G401.6 (cell line): ENCODE measurements at regions not wholly inside any gene's neighbourhood (a gene's known extent, or its start where the extent isn't known, plus 50 kb on each side); places are given as distances from the start of the nearest gene placed in this dataset.

ENCODE experiments used
- FAIRE-seq: peaks from 2 replicates; lab custom pipeline; 2012; peaks lifted over from hg19 to GRCh38; lab: Jason Lieb, UNC

DNA sequence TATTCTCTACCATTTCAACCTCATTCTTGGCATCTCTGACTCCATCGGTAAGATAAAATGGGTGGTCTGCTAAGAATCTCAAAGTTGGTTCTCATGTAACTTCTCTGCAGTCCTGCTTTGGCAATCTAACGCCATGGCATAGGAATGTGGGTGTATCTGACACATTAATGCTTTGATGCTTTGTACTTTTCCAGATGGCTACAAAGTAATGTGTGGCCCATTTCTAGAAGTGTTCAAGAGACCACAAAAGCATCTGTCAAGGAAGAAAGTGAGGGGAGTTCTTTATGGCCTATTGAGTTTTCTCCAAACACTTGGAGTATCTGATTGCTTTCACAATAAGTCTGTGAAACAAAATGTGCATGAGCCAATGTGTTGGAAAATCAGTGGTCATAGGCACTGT lies 339.9 kb upstream of the TGFBR2 start:
- no peak for FAIRE-seq

GRCh38 chr3:30268288-30268687 lies 338.1 kb upstream of the TGFBR2 start:
- FAIRE-seq, result no peak

DNA sequence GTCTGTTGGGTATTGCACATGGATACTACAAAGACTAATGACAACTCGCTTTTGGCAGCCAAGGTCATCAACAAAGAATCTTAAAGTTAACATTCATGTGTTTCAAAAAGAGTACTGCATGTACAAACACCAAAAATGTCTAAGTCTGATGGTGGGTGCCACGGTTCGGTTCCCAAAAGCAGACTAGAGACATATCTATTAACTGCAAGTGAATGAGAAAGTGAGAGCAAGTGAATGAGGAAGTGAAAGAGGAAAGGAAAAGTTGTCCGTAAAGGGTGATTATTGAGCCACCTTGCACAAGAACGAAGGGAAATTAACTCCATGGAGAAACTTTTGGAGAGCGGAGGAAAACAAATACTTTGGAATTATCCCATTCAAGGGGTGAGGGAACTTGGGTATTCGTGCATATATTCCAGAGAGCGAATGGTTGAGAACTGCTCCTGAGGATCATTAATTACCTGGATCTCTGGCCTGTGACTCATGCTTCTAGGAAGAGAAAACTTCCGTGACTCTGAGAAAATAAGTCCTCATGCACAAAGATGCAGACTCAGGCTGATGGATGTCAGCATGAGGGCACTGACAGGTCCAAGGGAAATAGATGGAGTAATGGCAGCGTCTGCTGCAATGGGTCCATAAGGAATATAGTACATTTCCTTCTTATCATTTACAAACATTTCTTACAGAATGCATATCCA lies 336.5 kb upstream of the TGFBR2 start:
- FAIRE-seq, result no peak

DNA sequence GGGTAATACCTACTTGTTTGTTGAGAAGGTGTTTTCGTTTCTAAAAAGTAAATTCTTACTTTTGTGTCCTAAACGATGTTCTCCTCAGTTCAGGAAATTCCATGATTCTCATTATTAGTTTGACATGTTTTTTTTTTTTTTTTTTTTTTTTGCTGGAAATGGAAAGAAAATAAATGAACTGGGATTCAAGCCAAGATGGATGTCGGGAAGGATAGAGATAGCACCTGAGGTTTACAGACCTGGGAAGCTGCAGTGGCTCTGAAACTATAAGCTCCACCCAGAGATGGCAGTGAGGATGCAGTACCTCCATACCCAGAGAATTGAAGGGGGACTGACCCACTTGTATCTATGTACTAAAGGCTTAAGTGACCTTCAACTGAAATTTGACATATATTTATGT lies 334.6 kb upstream of the TGFBR2 start:
- no peak for FAIRE-seq

- FAIRE-seq, result no peak
Observed at GRCh38 chr3:30273304-30274072, 332.9 kb upstream of the TGFBR2 start.

GRCh38 chr3:30277494-30277893 lies 328.9 kb upstream of the TGFBR2 start:
- no peak for FAIRE-seq

- no peak for FAIRE-seq
Observed at GRCh38 chr3:30281526-30281925, 324.9 kb upstream of the TGFBR2 start.

- FAIRE-seq, result no peak
Observed at GRCh38 chr3:30282154-30282696, 324.2 kb upstream of the TGFBR2 start.

DNA sequence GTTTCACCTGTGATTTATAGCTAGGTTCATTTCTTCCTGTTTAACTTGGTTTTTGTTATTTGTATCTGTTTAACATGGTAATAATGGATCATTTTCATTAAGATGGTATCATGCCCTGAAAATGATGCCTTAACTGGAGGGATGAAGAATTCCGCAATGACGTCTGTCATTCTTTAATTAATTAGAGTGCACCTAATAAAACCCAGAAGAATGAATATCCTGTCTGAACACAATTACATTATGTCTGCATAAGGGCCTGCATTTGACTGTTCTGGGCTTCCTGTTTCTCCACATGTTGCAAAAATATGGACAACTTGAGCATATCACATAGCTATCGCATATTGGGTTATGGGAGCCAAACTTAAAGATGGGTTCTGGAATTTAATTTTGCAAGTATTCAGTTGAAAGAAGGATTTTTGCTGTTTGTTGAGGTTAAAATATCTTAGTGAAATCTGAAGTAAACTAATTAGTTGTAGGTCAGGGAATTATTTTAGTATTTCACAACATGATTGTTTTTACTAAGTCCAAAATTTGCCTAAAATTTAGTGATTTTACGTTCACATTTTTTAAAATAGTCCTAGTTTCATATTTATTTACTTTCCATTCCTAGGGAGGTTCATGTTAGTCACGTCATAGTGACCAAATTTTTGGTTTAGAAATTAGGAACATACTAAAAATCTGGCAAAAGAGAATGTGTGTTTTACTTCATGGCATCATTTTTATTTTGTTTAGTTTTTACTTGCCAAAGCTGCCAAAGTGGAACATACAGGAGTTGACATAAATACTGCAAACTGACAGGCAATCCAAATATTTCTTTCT lies 321.0 kb upstream of the TGFBR2 start:
- FAIRE-seq, result no peak

GRCh38 chr3:30286007-30286669 lies 320.3 kb upstream of the TGFBR2 start:
- no peak for FAIRE-seq

DNA sequence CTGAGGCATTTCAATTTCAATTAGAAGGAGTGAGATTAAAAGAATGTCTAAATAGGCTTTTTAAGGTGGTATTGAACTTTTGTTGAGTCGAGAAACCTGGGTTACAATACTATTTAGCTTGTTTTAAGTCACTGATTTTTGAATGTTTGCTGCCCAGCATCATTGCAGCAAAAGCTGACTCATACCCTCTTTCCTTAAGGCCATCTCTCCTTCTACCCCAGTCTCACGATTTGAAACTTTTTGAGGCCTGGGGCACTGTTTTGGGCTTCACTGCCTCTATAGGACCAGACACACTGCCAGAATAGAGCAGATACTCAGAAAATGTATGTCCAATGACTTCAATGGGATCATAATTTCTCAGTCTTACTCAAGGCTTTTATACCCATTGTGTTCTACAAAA lies 319.6 kb upstream of the TGFBR2 start:
- FAIRE-seq, result no peak

GRCh38 chr3:30288830-30289229 lies 317.6 kb upstream of the TGFBR2 start:
- FAIRE-seq, result no peak

DNA sequence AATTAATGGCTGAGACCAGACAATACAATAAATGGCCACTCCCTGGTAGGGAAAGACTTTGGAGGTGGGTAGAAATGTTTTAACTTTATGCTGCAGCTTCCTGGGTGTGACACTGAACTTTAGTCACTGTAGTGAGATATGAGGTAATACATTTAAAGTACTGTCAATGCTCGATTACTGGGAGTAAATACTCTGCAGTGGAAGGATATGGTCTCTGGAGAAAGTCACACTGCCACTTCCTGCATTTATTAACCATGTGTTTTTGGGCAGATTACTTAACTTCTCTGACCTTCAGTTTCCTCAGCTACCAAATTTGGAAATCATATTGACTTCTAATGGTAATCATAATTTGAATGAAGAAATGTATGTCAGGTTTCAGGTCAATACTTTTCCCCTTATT lies 317.1 kb upstream of the TGFBR2 start:
- FAIRE-seq, result no peak

DNA sequence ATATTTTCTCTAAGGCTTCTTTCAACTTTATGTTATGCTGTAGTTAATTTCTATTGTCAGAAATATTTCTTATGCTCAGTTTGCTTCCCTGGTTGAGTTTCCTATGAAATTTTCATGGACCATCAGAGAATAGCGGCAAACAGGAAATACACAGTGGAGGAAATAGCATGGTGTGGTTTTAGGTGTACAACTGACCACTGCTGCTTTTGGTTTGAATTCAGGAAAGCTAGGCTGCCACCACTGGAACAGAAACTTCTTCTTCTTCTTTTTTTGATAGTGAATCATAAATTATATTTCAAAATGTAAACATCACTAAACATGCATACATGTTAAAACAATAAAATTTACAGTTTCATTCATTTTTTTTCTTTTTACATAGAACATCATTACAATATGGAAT lies 316.6 kb upstream of the TGFBR2 start:
- no peak for FAIRE-seq

DNA sequence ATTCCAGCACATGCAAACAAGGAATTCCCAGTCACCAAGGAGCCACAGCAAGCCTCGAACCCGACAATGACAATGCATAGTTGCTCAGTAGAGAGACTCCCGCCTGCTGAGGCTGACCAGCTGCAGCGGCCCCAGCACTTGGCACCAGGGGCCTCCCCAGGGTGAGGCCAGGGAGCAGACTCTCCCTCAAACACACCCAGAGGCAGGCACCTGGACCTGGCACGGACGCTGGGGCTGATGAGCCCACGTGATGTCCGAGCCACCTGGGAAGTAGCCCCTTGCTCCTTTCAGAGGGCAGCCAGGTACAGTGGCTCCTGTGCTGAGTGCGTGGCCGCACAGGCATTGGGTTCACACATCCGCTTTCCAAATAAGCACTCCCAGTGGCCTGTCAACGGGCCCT lies 315.9 kb upstream of the TGFBR2 start:
- FAIRE-seq, result no peak

DNA sequence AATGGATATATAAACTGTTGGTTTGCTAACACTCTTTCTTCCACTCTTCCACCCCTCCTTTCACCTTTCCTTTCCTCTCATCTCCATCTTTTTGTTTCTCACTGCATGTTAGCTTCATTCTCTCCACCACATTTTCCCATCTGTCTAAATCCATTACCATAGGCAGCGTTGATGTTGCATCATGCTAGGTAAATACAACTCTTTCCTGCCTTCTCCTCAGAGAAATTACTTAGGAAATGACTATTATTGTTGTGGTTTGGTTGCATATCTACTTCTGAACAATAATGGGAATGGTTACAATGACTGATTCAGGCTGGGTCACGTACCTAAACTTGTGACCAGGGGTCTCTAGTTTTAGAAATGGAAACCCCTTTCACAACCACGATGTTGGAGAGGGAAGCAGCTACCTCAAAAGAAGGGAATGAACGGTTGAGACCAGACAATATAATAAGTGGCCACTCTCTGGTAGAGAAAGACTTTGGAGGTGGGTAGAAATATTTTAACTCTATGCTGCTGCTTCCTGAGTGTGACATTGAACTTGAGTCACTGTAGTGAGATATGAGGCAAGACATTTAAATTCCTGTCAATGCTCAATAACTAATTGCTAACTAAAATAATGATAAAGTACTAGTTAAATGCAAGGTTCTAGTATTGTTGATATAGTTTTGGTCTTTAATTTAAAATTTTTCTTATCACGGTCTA lies 314.1 kb upstream of the TGFBR2 start:
- FAIRE-seq, result no peak

GRCh38 chr3:30293621-30294240 lies 312.7 kb upstream of the TGFBR2 start:
- no peak for FAIRE-seq

- no peak for FAIRE-seq
Observed at GRCh38 chr3:30294241-30294667, 312.1 kb upstream of the TGFBR2 start.

DNA sequence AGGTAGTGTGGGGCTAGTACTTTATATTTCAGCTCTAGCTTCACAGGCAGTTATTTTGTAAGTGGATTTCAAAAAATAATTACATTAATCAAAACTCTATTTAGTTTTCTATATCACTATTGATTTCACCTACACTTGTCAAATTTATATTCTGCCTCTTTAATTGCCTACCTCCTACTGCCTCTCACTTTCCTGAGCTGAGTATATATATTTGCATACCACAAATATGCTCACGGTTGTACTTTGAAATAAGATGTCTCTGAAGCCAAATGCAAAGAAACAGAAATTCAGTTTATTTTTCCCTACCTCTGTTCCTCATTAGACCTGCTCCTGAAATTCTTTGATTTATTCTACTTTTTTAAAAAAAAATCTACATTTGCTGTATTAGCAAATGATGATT lies 309.3 kb upstream of the TGFBR2 start:
- no peak for FAIRE-seq

- no peak for FAIRE-seq
Observed at GRCh38 chr3:30299674-30300385, 306.6 kb upstream of the TGFBR2 start.

DNA sequence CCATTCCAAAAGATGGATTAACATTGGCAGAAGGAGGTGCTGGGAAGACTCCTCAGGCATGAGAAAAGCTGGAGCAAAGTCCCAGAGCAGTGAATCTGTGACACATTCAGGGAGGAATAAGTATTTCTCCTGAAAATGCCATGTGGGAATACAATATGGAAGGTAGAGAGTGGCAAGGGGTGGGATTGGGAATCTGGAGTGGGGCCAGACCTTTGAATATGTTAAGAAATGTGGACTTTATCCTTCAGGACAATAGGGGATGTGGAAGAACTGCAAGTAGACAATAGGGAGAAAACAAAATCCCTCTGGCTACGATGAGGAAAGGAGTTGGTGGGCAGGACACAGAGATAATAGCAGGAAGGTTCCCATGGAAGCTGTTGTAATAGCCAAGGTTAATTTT lies 305.6 kb upstream of the TGFBR2 start:
- no peak for FAIRE-seq
